Liver (tissue), 8 donors: ENCODE measurements at regions not wholly inside any gene's neighbourhood (a gene's known extent, or its start where the extent isn't known, plus 50 kb on each side); places are given as distances from the start of the nearest gene placed in this dataset.

Source experiments
- DNase-seq: peaks from one replicate; pipeline ENCODE4 v3.0.0-alpha.2; 2017; ENCODE audit warnings: low spot score
- H3K27ac ChIP-seq, 2 donors: one replicate each; pipeline ENCODE4 v1.7.0; 2013; ENCODE audit warnings: inconsistent platforms in 2 of 2, low read length in 2 of 2, control low read depth in 1 of 2, low read depth in 1 of 2, mild to moderate bottlenecking in 1 of 2
- H3K27me3 ChIP-seq, 4 donors: one replicate each; pipeline versions ENCODE4 v1.6.1 to v1.7.0; 2013; ENCODE audit warnings: low read length in 3 of 4, inconsistent platforms in 1 of 4, mild to moderate bottlenecking in 1 of 4, moderate library complexity in 1 of 4; ENCODE audit not compliant: control insufficient read depth in 4 of 4, insufficient read depth in 4 of 4
- H3K36me3 ChIP-seq, 4 donors: one replicate each; pipeline versions ENCODE4 v1.6.1 to v1.7.0; 2013; ENCODE audit warnings: low read length in 3 of 4, mild to moderate bottlenecking in 3 of 4, low read depth in 1 of 4, moderate library complexity in 1 of 4; ENCODE audit not compliant: control insufficient read depth in 4 of 4, insufficient read depth in 3 of 4
- H3K4me1 ChIP-seq, 4 donors: one replicate each; pipeline versions ENCODE4 v1.6.1 to v1.7.0; 2013; ENCODE audit warnings: low read length in 3 of 4, mild to moderate bottlenecking in 3 of 4, moderate library complexity in 1 of 4; ENCODE audit not compliant: control insufficient read depth in 4 of 4, insufficient read depth in 4 of 4
- H3K4me3 ChIP-seq, 3 donors: one replicate each; pipeline versions ENCODE4 v1.6.1 to v1.7.0; 2013; ENCODE audit warnings: low read length in 3 of 3, control low read depth in 1 of 3, low read depth in 1 of 3, mild to moderate bottlenecking in 1 of 3
- H3K9ac ChIP-seq, 2 donors: one replicate each; pipeline ENCODE4 v1.7.0; 2013; ENCODE audit warnings: low read length in 2 of 2, mild to moderate bottlenecking in 2 of 2, moderate library complexity in 2 of 2, control low read depth in 1 of 2, low read depth in 1 of 2
- H3K9me3 ChIP-seq, 4 donors: one replicate each; pipeline versions ENCODE4 v1.6.1 to v1.7.0; 2013; ENCODE audit warnings: low read length in 3 of 4; ENCODE audit not compliant: control insufficient read depth in 4 of 4
- ATF3 ChIP-seq: IDR thresholded peaks from 2 replicates; pipeline ENCODE4 v1.6.1; 2016; ENCODE audit warnings: antibody characterized with exemption
- EGR1 ChIP-seq, 2 donors: IDR thresholded peaks; 2 replicates each; pipeline ENCODE4 v1.6.1; 2016 to 2018; ENCODE audit warnings: antibody characterized with exemption in 2 of 2, low read depth in 2 of 2
- FOXA1 ChIP-seq: IDR thresholded peaks from 2 replicates; pipeline ENCODE4 v1.6.1; 2016; ENCODE audit warnings: antibody characterized with exemption
- FOXA2 ChIP-seq: IDR thresholded peaks from 2 replicates; pipeline ENCODE4 v1.6.1; 2016; ENCODE audit warnings: antibody characterized with exemption
- GABPA ChIP-seq, 2 donors: IDR thresholded peaks in 1 of 2; conservative IDR thresholded peaks in 1 of 2; 2 replicates each; pipeline ENCODE4 v1.6.1; 2016; ENCODE audit warnings: antibody characterized with exemption in 2 of 2, mild to moderate bottlenecking in 1 of 2, moderate library complexity in 1 of 2
- HNF4A ChIP-seq, 2 donors: conservative IDR thresholded peaks; 2 replicates each; pipeline ENCODE4 v1.6.1; 2016; ENCODE audit warnings: antibody characterized with exemption in 2 of 2, mild to moderate bottlenecking in 2 of 2
- HNF4G ChIP-seq: IDR thresholded peaks from 2 replicates; pipeline ENCODE4 v1.6.1; 2016; ENCODE audit warnings: antibody characterized with exemption
- JUND ChIP-seq, 2 donors: IDR thresholded peaks; 2 replicates each; pipeline ENCODE4 v1.6.1; 2016; ENCODE audit warnings: antibody characterized with exemption in 2 of 2
- NR2F2 ChIP-seq: IDR thresholded peaks from 2 replicates; pipeline ENCODE4 v1.6.1; 2016; ENCODE audit warnings: antibody characterized with exemption
- RAD21 ChIP-seq, 2 donors: IDR thresholded peaks; 2 replicates each; pipeline ENCODE4 v1.6.1; 2016; ENCODE audit warnings: antibody characterized with exemption in 2 of 2, mild to moderate bottlenecking in 2 of 2
- RXRA ChIP-seq, 2 donors: IDR thresholded peaks; 2 replicates each; pipeline ENCODE4 v1.6.1; 2017 to 2018; ENCODE audit warnings: antibody characterized with exemption in 2 of 2, mild to moderate bottlenecking in 1 of 2
- SP1 ChIP-seq: IDR thresholded peaks from 2 replicates; pipeline ENCODE4 v1.6.1; 2018; ENCODE audit warnings: antibody characterized with exemption, mild to moderate bottlenecking
- TAF1 ChIP-seq: conservative IDR thresholded peaks from 2 replicates; pipeline ENCODE4 v1.6.1; 2016; ENCODE audit warnings: antibody characterized with exemption, mild to moderate bottlenecking
- YY1 ChIP-seq: IDR thresholded peaks from 2 replicates; pipeline ENCODE4 v1.6.1; 2016; ENCODE audit warnings: antibody characterized with exemption, mild to moderate bottlenecking
- ZBTB33 ChIP-seq: IDR thresholded peaks from 2 replicates; pipeline ENCODE4 v1.6.1; 2016; ENCODE audit warnings: antibody characterized with exemption
- WGBS: extraction: QIAGEN DNeasy Blood & Tissue Kit; methylation state at CpG from one replicate; pipeline ENCODE4 v1.1.7; 2013; 5-methylcytosine and 5-hydroxymethylcytosine counted together
- TF ChIP-seq, protein P1 (sequence below): IDR thresholded peaks from 2 replicates; pipeline ENCODE4 v1.6.1; 2016; ENCODE audit warnings: antibody characterized with exemption
- TF ChIP-seq, protein P2 (sequence below): fragments of 150-350 bp; IDR thresholded peaks from 2 replicates; pipeline ENCODE4 v1.5.1; 2017; ENCODE audit warnings: improper control_type of control experiment, low read depth, low read length; ENCODE audit not compliant: missing input control
- donor health status: healthy.
- donor health status: healthy.
- donor health status: healthy.
- donor health status: healthy.
- donor health status: healthy.

GRCh38 chr3:147930232-147930807 is 521.2 kb downstream of the ZIC1 start:
- no peaks in the 10 kb centered on the region for H3K9me3 ChIP-seq
- peaks cover 0 to 6% (median 0%) of the 10 kb centered on the region in 4 donors for H3K27me3 ChIP-seq
- TF ChIP-seq, protein P1, sequence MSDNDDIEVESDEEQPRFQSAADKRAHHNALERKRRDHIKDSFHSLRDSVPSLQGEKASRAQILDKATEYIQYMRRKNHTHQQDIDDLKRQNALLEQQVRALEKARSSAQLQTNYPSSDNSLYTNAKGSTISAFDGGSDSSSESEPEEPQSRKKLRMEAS: no peak
- TF ChIP-seq TAF1: no peak
- TF ChIP-seq, protein P2, sequence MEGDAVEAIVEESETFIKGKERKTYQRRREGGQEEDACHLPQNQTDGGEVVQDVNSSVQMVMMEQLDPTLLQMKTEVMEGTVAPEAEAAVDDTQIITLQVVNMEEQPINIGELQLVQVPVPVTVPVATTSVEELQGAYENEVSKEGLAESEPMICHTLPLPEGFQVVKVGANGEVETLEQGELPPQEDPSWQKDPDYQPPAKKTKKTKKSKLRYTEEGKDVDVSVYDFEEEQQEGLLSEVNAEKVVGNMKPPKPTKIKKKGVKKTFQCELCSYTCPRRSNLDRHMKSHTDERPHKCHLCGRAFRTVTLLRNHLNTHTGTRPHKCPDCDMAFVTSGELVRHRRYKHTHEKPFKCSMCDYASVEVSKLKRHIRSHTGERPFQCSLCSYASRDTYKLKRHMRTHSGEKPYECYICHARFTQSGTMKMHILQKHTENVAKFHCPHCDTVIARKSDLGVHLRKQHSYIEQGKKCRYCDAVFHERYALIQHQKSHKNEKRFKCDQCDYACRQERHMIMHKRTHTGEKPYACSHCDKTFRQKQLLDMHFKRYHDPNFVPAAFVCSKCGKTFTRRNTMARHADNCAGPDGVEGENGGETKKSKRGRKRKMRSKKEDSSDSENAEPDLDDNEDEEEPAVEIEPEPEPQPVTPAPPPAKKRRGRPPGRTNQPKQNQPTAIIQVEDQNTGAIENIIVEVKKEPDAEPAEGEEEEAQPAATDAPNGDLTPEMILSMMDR: no peak
- no peak for TF ChIP-seq EGR1 (IDR thresholded peaks at IDR 0.05; ENCODE audit: low read depth in 2 of 2)
- TF ChIP-seq SP1: no peak
- no peak for TF ChIP-seq FOXA2
- no peak for TF ChIP-seq RAD21 (IDR thresholded peaks at IDR 0.05)
- TF ChIP-seq GABPA (IDR thresholded peaks at IDR 0.05 in 1 of 2, conservative IDR thresholded peaks at IDR 0.05 in 1 of 2): no peak
- no peak for TF ChIP-seq ZBTB33
- no peak for TF ChIP-seq RXRA (IDR thresholded peaks at IDR 0.05)
- TF ChIP-seq NR2F2: no peak
- no peak for TF ChIP-seq HNF4G
- no peak for TF ChIP-seq ATF3
- no peak for TF ChIP-seq FOXA1
- TF ChIP-seq YY1: no peak
- H3K4me1 ChIP-seq: no peaks in the 10 kb centered on the region
- no peak for DNase-seq
- no peaks in the 10 kb centered on the region for H3K36me3 ChIP-seq
- H3K9ac ChIP-seq: no peak overlapping the region
- no peak overlapping the region for H3K27ac ChIP-seq
- no peak overlapping the region for H3K4me3 ChIP-seq
- WGBS: 77% methylated on average over 4 of the region's 4 CpGs

- Histone ChIP-seq H3K4me3 (no peak overlapping the region), H3K9ac (no peak overlapping the region), H3K27me3 (peaks cover 0 to 6% (median 0%) of the 10 kb centered on the region in 4 donors), H3K27ac (no peak overlapping the region), H3K4me1 (no peaks in the 10 kb centered on the region), H3K36me3 (no peaks in the 10 kb centered on the region), H3K9me3 (no peaks in the 10 kb centered on the region)
- TF ChIP-seq ZBTB33 (no peak), EGR1 (IDR thresholded peaks at IDR 0.05; ENCODE audit: low read depth in 2 of 2) (no peak), JUND (IDR thresholded peaks at IDR 0.05) (no peak), HNF4G (no peak), FOXA2 (no peak), HNF4A (conservative IDR thresholded peaks at IDR 0.05) (no peak), NR2F2 (no peak), FOXA1 (no peak), TAF1 (no peak), YY1 (no peak), SP1 (no peak), GABPA (IDR thresholded peaks at IDR 0.05 in 1 of 2, conservative IDR thresholded peaks at IDR 0.05 in 1 of 2) (no peak), RAD21 (IDR thresholded peaks at IDR 0.05) (no peak)
- TF ChIP-seq, protein P2: no peak
- TF ChIP-seq, protein P1: no peak
- 62% methylated on average over 4 of the region's 4 CpGs for WGBS
- no peak for DNase-seq
Observed at GRCh38 chr3:147934451-147935180, 525.5 kb downstream of the ZIC1 start.
